ENCODE measurements at regions not wholly inside any gene's neighbourhood (a gene's known extent, or its start where the extent isn't known, plus 50 kb on each side); places are given as distances from the start of the nearest gene placed in this dataset.

DNA sequence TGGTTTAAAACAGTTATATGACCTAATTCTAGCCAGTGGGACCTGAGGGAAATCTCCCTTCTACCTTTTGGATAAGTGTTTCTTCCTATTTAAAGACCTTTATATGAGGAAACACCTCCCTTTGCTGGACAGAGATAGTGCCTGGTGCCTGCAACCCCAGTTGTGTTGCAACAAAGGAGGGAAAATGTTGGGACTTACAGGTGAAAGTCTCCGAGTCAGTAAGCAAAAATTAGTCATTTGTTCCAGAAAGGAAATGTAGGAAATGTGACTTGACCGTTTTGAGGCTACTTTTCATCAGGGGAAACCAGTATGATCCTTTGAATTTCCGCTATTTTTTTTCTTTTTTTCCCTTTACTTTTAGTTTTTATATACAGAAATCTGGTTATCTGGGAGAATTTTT is 165.5 kb downstream of the DKK1 start:
- Histone ChIP-seq H3K4me3 (no peak overlapping the region), H3K4me1 (ENCODE audit: low read depth) (no peaks in the 10 kb centered on the region), H3K27ac (no peak overlapping the region), H3K27me3 (no peaks in the 10 kb centered on the region), H3K36me3 (no peaks in the 10 kb centered on the region), H3K9me3 (ENCODE audit: low read depth) (no peaks in the 10 kb centered on the region)
- TF ChIP-seq, protein P1, sequence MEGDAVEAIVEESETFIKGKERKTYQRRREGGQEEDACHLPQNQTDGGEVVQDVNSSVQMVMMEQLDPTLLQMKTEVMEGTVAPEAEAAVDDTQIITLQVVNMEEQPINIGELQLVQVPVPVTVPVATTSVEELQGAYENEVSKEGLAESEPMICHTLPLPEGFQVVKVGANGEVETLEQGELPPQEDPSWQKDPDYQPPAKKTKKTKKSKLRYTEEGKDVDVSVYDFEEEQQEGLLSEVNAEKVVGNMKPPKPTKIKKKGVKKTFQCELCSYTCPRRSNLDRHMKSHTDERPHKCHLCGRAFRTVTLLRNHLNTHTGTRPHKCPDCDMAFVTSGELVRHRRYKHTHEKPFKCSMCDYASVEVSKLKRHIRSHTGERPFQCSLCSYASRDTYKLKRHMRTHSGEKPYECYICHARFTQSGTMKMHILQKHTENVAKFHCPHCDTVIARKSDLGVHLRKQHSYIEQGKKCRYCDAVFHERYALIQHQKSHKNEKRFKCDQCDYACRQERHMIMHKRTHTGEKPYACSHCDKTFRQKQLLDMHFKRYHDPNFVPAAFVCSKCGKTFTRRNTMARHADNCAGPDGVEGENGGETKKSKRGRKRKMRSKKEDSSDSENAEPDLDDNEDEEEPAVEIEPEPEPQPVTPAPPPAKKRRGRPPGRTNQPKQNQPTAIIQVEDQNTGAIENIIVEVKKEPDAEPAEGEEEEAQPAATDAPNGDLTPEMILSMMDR (IDR thresholded peaks at IDR 0.05; ENCODE audit: low read depth, low read length) = no peak
- DNase-seq (ENCODE audit: low read depth in 1 of 2, low spot score in 1 of 2) = peak in 1 of 2 donors; percentile 17

DNA sequence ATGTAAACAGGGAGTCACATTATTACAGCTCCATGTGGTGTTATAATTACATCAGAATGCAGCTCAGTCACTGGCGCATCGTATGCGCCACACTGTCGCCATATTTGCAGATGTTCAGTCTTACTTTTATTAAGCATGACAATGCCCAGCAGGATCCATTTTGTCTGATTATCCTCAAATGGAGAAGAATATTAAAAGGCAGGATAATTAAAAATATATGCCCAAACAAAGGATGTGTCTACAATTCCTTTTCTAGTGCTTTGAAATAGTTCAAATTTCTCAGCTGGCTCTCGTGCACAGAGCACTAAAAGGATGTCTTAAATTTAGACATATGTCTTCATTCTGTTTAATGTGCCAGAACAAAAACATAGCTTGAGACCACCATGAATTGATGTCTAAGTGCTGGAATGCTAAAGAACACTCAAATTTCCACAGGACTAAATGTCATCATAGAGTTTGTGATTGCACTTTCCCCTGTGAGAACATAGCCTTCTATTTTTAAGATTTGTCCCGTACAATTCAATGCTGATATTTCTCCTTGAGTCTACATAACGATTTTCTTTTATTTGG is 168.0 kb downstream of the DKK1 start:
- Histone ChIP-seq H3K36me3 (no peaks in the 10 kb centered on the region), H3K4me1 (ENCODE audit: low read depth) (no peaks in the 10 kb centered on the region), H3K4me3 (no peak overlapping the region), H3K27me3 (no peaks in the 10 kb centered on the region), H3K9me3 (ENCODE audit: low read depth) (no peaks in the 10 kb centered on the region), H3K27ac (no peak overlapping the region)
- TF ChIP-seq, protein P1 (IDR thresholded peaks at IDR 0.05; ENCODE audit: low read depth, low read length) = no peak
- DNase-seq (ENCODE audit: low read depth in 1 of 2, low spot score in 1 of 2) = no peak

DNA sequence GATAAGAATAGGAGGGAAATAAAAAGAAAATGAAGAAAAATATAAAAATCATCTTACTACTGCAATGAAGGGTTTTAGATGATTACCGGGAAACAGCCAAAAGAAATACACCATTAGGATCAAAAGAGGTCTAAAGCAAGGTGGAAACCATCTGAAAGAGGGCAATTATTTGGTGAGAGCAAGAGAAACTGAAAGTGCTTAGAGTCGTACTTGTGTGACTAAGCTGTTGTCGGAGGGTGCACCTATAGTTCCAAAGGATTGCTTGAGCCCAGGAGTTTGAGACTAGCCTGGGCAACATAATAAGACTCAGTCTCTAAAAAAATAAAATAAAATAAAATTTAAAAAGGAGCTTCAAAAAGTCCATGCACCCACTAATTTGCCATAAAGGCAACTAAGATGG is 169.5 kb downstream of the DKK1 start:
- TF ChIP-seq, protein P1 (IDR thresholded peaks at IDR 0.05; ENCODE audit: low read depth, low read length) = no peak
- DNase-seq (ENCODE audit: low read depth in 1 of 2, low spot score in 1 of 2) = no peak
- Histone ChIP-seq H3K36me3 (no peaks in the 10 kb centered on the region), H3K4me3 (no peak overlapping the region), H3K27me3 (no peaks in the 10 kb centered on the region), H3K4me1 (ENCODE audit: low read depth) (no peaks in the 10 kb centered on the region), H3K27ac (no peak overlapping the region), H3K9me3 (ENCODE audit: low read depth) (no peaks in the 10 kb centered on the region)

DNA sequence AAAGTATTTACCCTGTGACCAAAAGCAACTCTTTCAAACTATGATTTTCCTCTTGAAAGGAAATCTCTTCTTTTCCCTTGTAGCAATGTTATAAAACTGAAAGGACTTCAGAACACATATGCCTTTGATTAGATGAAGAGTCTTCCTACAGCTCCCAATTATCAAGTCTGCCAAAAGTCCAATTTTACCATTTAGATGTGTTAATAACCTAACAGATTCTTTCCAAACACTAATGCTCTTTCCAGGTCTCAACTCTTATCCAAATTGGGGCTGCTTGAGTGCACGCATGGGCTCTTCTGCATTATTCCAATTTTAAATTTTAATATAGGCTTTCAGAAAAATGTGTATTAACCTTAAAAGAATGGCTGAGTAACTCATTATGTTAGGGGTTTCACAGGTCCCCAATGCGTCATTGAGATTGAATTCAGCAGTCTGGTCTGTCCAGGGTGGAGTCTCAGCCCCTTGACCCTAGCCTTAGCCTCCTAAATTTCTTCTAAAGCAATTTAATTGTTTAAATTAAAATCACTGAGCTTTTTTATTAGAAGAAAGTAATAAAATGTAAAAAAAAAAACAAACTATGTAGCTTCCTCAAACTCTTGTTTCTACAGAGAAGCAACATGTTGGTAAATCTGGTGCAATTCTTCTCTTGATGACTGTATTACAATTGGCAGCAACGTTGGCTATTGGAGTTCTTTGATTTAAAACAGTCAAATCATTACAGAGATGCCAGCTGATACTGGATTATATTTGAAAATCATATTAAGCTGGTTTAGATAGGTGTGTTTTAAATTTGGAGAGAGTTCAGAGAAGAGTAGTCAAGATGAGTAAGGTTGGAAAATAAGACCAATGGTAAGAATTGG is 170.4 kb downstream of the DKK1 start:
- TF ChIP-seq, protein P1 (IDR thresholded peaks at IDR 0.05; ENCODE audit: low read depth, low read length) = no peak
- Histone ChIP-seq H3K4me3 (no peak overlapping the region), H3K9me3 (ENCODE audit: low read depth) (no peaks in the 10 kb centered on the region), H3K36me3 (no peaks in the 10 kb centered on the region), H3K27ac (no peak overlapping the region), H3K4me1 (ENCODE audit: low read depth) (no peaks in the 10 kb centered on the region), H3K27me3 (no peaks in the 10 kb centered on the region)
- no peak for DNase-seq (ENCODE audit: low read depth in 1 of 2, low spot score in 1 of 2)

DNA sequence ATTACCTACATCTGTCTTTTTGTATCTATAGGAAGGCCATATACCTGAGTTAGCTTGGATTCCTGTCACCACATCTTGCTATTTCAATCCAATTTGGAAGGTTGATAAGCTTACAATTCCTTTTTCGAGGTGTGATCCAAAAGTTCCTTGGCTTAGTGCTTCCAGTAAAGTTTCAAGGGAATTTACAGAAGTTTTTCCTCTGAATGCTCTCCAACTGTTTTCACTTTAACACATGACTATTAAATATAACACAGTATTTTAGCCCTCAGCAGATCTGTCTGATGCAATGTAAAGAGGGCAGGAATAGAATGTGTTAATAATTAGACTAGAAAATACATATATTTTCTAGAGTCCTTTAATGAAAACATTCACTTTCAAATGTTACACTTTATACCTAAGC is 171.4 kb downstream of the DKK1 start:
- no peak for DNase-seq (ENCODE audit: low read depth in 1 of 2, low spot score in 1 of 2)
- H3K4me1 ChIP-seq (ENCODE audit: low read depth) = no peaks in the 10 kb centered on the region
- no peak overlapping the region for H3K27ac ChIP-seq
- TF ChIP-seq, protein P1 (IDR thresholded peaks at IDR 0.05; ENCODE audit: low read depth, low read length) = no peak
- no peak overlapping the region for H3K4me3 ChIP-seq
- no peaks in the 10 kb centered on the region for H3K27me3 ChIP-seq
- no peaks in the 10 kb centered on the region for H3K9me3 ChIP-seq (ENCODE audit: low read depth)
- H3K36me3 ChIP-seq = no peaks in the 10 kb centered on the region
